Urinary bladder (tissue), 3 donors: ENCODE measurements at regions not wholly inside any gene's neighbourhood (a gene's known extent, or its start where the extent isn't known, plus 50 kb on each side); places are given as distances from the start of the nearest gene placed in this dataset.

Experiments used
- DNase-seq: peaks from one replicate; pipeline ENCODE4 v3.0.0-alpha.2; 2015; ENCODE audit errors: extremely low spot score
- H3K27ac ChIP-seq: one replicate; pipeline ENCODE4 v1.5.1; 2013; ENCODE audit warnings: low read depth, mild to moderate bottlenecking, moderate library complexity
- H3K36me3 ChIP-seq: one replicate; pipeline ENCODE4 v1.6.1; 2013; ENCODE audit warnings: mild to moderate bottlenecking, moderate library complexity; ENCODE audit not compliant: insufficient read depth
- H3K4me1 ChIP-seq: one replicate; pipeline ENCODE4 v1.6.1; 2013; ENCODE audit warnings: mild to moderate bottlenecking, moderate library complexity; ENCODE audit not compliant: insufficient read depth
- H3K4me3 ChIP-seq: one replicate; pipeline ENCODE4 v1.5.1; 2013; ENCODE audit warnings: low read depth, low read length
- WGBS: extraction: QIAGEN DNeasy Blood & Tissue Kit; methylation state at CpG from one replicate; pipeline ENCODE4 v1.1.7; 2013; 5-methylcytosine and 5-hydroxymethylcytosine counted together
- donor health status: healthy with polysubstance abuse.
- donor health status: healthy.

GRCh38 chr2:206368484-206368883 is 74.8 kb upstream of the ADAM23 start:
- no peak overlapping the region for H3K27ac ChIP-seq
- no peaks in the 10 kb centered on the region for H3K36me3 ChIP-seq
- DNase-seq, result no peak
- no peaks in the 10 kb centered on the region for H3K4me1 ChIP-seq
- H3K4me3 ChIP-seq, result no peak overlapping the region

GRCh38 chr2:206368933-206369569 is 74.3 kb upstream of the ADAM23 start:
- no peak for DNase-seq
- H3K4me3 ChIP-seq, result no peak overlapping the region
- WGBS, result 33% methylated on average over 3 of the region's 3 CpGs
- H3K4me1 ChIP-seq, result no peaks in the 10 kb centered on the region
- no peak overlapping the region for H3K27ac ChIP-seq
- H3K36me3 ChIP-seq, result no peaks in the 10 kb centered on the region

GRCh38 chr2:206375956-206376355 is 67.4 kb upstream of the ADAM23 start:
- Histone ChIP-seq H3K4me1 (no peaks in the 10 kb centered on the region), H3K4me3 (no peak overlapping the region), H3K36me3 (no peaks in the 10 kb centered on the region), H3K27ac (no peak overlapping the region)
- no peak for DNase-seq

GRCh38 chr2:206378835-206379234 is 64.5 kb upstream of the ADAM23 start:
- 77% methylated on average over 4 of the region's 4 CpGs for WGBS

GRCh38 chr2:206379266-206379665 is 64.1 kb upstream of the ADAM23 start:
- WGBS, result 26% methylated on average over 1 of the region's 1 CpG
- H3K36me3 ChIP-seq, result no peaks in the 10 kb centered on the region
- H3K4me1 ChIP-seq, result no peaks in the 10 kb centered on the region
- no peak overlapping the region for H3K4me3 ChIP-seq
- DNase-seq, result peak; percentile 21
- no peak overlapping the region for H3K27ac ChIP-seq

More at GRCh38 chr2:206378835-206379234, 64.5 kb upstream of the ADAM23 start:
- DNase-seq, result no peak
- Histone ChIP-seq H3K27ac (no peak overlapping the region), H3K4me1 (no peaks in the 10 kb centered on the region), H3K36me3 (no peaks in the 10 kb centered on the region), H3K4me3 (no peak overlapping the region)

GRCh38 chr2:206379886-206380285 is 63.4 kb upstream of the ADAM23 start:
- H3K27ac ChIP-seq, result no peak overlapping the region
- H3K4me3 ChIP-seq, result no peak overlapping the region
- no peaks in the 10 kb centered on the region for H3K36me3 ChIP-seq
- DNase-seq, result no peak
- 32% methylated on average over 3 of the region's 3 CpGs for WGBS
- H3K4me1 ChIP-seq, result no peaks in the 10 kb centered on the region

GRCh38 chr2:206381881-206382280 is 61.5 kb upstream of the ADAM23 start:
- DNase-seq, result no peak
- WGBS, result 95% methylated on average over 2 of the region's 2 CpGs
- no peaks in the 10 kb centered on the region for H3K4me1 ChIP-seq

GRCh38 chr2:206383669-206384068 is 59.7 kb upstream of the ADAM23 start:
- Histone ChIP-seq H3K4me3 (no peak overlapping the region), H3K27ac (no peak overlapping the region), H3K4me1 (no peaks in the 10 kb centered on the region), H3K36me3 (no peaks in the 10 kb centered on the region)
- WGBS, result 83% methylated on average over 2 of the region's 2 CpGs
- DNase-seq, result no peak

More at GRCh38 chr2:206381881-206382280, 61.5 kb upstream of the ADAM23 start:
- Histone ChIP-seq H3K4me3 (no peak overlapping the region), H3K27ac (no peak overlapping the region), H3K36me3 (no peaks in the 10 kb centered on the region)

GRCh38 chr2:206387808-206388207 is 55.5 kb upstream of the ADAM23 start:
- Histone ChIP-seq H3K4me3 (no peak overlapping the region), H3K27ac (no peak overlapping the region), H3K4me1 (no peaks in the 10 kb centered on the region), H3K36me3 (no peaks in the 10 kb centered on the region)
- WGBS, result 66% methylated on average over 3 of the region's 3 CpGs
- DNase-seq, result no peak

- no peaks in the 10 kb centered on the region for H3K36me3 ChIP-seq
- DNase-seq, result no peak
- no peaks in the 10 kb centered on the region for H3K4me1 ChIP-seq
- H3K27ac ChIP-seq, result no peak overlapping the region
- no peak overlapping the region for H3K4me3 ChIP-seq
Observed at GRCh38 chr2:206388698-206389097, 54.6 kb upstream of the ADAM23 start.

GRCh38 chr2:206389164-206389563 is 54.2 kb upstream of the ADAM23 start:
- no peak for DNase-seq
- Histone ChIP-seq H3K4me3 (no peak overlapping the region), H3K4me1 (no peaks in the 10 kb centered on the region), H3K36me3 (no peaks in the 10 kb centered on the region), H3K27ac (no peak overlapping the region)
- 23% methylated on average over 2 of the region's 2 CpGs for WGBS

GRCh38 chr2:206390181-206390580 is 53.2 kb upstream of the ADAM23 start:
- WGBS, result 84% methylated on average over 2 of the region's 2 CpGs
- Histone ChIP-seq H3K27ac (no peak overlapping the region), H3K4me3 (no peak overlapping the region), H3K36me3 (no peaks in the 10 kb centered on the region), H3K4me1 (no peaks in the 10 kb centered on the region)
- DNase-seq, result no peak

GRCh38 chr2:206392118-206392517 is 51.2 kb upstream of the ADAM23 start:
- DNase-seq, result no peak
- WGBS, result 7% methylated on average over 2 of the region's 2 CpGs
- H3K27ac ChIP-seq, result no peak overlapping the region
- H3K4me3 ChIP-seq, result no peak overlapping the region
- H3K4me1 ChIP-seq, result no peaks in the 10 kb centered on the region
- no peaks in the 10 kb centered on the region for H3K36me3 ChIP-seq
